Type B pancreatic cell (in vitro differentiated cells): ENCODE measurements at regions not wholly inside any gene's neighbourhood (a gene's known extent, or its start where the extent isn't known, plus 50 kb on each side); places are given as distances from the start of the nearest gene placed in this dataset.

Experiments
- DNase-seq: peaks from one replicate; pipeline ENCODE4 v3.0.0; 2021; ENCODE audit warnings: mixed read lengths; ENCODE audit not compliant: unreplicated experiment; ENCODE audit errors: extremely low spot score
- H3K27ac Mint-ChIP-seq: 2 replicates; pipeline ENCODE4 v1.8.0; 2021; ENCODE audit warnings: mild to moderate bottlenecking, mixed read lengths
- H3K27me3 Mint-ChIP-seq: 2 replicates; pipeline ENCODE4 v1.8.0; 2021; ENCODE audit warnings: mixed read lengths
- H3K36me3 Mint-ChIP-seq: 2 replicates; pipeline ENCODE4 v1.8.0; 2021; ENCODE audit warnings: mixed read lengths
- H3K4me1 Mint-ChIP-seq: one replicate; pipeline ENCODE4 v1.8.0; 2021; ENCODE audit warnings: mixed read lengths; ENCODE audit not compliant: unreplicated experiment
- H3K4me3 Mint-ChIP-seq: 2 replicates; pipeline ENCODE4 v1.8.0; 2021; ENCODE audit warnings: mild to moderate bottlenecking, mixed read lengths
- H3K9me3 Mint-ChIP-seq: 2 replicates; pipeline ENCODE4 v1.8.0; 2021; ENCODE audit warnings: mixed read lengths
- TF ChIP-seq, protein P1 (sequence below): fragments of 200-600 bp; sonication (generic); conservative IDR thresholded peaks from 2 replicates; pipeline ENCODE4 v1.5.0; 2021; ENCODE audit warnings: antibody characterized with exemption, mild to moderate bottlenecking

DNA sequence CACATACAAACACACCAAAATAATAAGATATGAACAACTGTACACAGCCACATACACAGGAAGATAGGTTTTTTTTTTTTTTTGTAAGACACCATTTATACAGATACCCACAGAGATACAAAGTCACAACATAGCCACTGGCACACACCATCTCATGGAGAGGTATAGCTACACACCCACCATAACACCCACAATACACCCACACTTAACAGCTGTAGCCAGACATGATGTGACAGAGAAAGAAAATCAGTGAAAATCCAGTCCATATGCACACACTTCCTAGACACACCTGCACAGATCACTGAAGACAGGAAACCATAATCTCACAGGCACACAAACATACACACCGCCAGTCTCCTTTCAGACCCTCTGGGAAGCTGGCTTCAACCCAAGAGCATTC lies 62.4 kb upstream of the PAX2 start:
- TF ChIP-seq, protein P1, sequence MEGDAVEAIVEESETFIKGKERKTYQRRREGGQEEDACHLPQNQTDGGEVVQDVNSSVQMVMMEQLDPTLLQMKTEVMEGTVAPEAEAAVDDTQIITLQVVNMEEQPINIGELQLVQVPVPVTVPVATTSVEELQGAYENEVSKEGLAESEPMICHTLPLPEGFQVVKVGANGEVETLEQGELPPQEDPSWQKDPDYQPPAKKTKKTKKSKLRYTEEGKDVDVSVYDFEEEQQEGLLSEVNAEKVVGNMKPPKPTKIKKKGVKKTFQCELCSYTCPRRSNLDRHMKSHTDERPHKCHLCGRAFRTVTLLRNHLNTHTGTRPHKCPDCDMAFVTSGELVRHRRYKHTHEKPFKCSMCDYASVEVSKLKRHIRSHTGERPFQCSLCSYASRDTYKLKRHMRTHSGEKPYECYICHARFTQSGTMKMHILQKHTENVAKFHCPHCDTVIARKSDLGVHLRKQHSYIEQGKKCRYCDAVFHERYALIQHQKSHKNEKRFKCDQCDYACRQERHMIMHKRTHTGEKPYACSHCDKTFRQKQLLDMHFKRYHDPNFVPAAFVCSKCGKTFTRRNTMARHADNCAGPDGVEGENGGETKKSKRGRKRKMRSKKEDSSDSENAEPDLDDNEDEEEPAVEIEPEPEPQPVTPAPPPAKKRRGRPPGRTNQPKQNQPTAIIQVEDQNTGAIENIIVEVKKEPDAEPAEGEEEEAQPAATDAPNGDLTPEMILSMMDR: no peak
- H3K27me3 Mint-ChIP-seq: peaks cover 99% of the 10 kb centered on the region
- no peak overlapping the region for H3K27ac Mint-ChIP-seq
- no peaks in the 10 kb centered on the region for H3K9me3 Mint-ChIP-seq
- no peak for DNase-seq
- no peaks in the 10 kb centered on the region for H3K36me3 Mint-ChIP-seq
- H3K4me1 Mint-ChIP-seq: peaks cover 13% of the 10 kb centered on the region
- no peak overlapping the region for H3K4me3 Mint-ChIP-seq

DNA sequence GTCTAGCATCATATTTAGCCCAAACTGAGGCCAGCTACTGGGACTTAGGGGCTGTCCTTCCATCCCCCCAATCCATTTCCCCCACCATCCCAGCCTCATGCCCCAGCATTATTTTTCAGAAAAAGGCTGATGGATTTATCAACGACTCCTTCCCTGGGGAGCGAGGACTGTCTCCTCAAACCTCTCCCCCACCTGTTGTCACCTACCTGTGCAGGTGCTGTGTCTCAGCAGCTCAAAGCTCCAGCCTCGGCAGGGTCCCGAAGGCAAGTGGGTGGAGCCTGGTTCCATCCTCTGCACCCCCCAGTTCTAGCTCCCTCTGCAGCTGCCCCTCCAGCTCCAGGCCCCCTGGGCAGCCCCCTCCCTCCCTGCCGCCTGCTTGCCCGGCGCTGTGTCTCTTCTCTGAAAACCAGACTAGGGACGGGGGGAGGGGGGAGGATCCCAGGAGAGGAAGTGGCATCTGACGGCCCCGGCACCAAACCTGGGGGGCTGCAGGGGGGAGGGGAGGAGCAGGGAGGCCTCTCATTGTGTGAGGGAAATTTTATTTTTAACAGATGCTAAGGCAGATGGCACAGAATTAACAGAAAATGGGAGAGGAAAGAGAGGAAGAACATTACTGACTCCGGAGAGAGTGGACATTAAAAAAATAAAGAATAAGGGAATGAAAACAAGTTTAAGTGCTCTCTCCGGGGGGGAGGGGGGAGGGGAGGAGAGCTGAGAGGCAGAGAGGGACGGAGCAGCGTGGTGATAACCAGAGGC lies 61.7 kb upstream of the PAX2 start:
- H3K4me1 Mint-ChIP-seq: peaks cover 14% of the 10 kb centered on the region
- TF ChIP-seq, protein P1: no peak
- no peak overlapping the region for H3K27ac Mint-ChIP-seq
- H3K4me3 Mint-ChIP-seq: no peak overlapping the region
- no peaks in the 10 kb centered on the region for H3K36me3 Mint-ChIP-seq
- peaks cover 99% of the 10 kb centered on the region for H3K27me3 Mint-ChIP-seq
- no peak for DNase-seq
- H3K9me3 Mint-ChIP-seq: no peaks in the 10 kb centered on the region

DNA sequence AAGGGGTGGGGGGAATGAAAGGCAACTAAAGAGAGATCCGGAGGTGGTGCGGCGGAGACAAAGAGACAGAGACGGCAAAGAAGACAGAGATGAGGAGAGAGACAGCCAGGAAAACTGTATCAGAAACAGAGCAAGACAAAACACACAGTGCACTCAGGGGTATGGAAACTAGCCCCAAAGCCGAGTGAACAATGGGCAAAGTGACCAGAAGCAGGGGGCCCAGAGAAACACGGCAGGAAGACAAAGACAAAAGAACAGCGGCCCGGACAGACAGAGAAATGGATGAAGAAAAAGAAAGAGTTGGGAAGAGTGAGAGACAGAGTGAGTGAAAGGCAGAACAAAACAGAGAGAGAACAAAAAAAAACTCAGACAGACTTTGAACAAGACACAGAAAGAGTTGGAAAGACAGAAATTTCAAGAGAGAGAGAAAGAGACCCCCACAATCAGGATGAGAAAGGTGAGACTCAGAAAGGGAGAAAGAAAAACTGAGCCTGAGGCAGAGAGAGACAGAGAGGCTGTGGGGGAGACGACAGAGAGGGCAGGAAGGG lies 60.6 kb upstream of the PAX2 start:
- Mint-ChIP-seq H3K27ac (no peak overlapping the region), H3K27me3 (peaks cover 98% of the 10 kb centered on the region), H3K36me3 (no peaks in the 10 kb centered on the region), H3K4me1 (peaks cover 14% of the 10 kb centered on the region), H3K4me3 (no peak overlapping the region), H3K9me3 (no peaks in the 10 kb centered on the region)
- DNase-seq: no peak
- TF ChIP-seq, protein P1: no peak

DNA sequence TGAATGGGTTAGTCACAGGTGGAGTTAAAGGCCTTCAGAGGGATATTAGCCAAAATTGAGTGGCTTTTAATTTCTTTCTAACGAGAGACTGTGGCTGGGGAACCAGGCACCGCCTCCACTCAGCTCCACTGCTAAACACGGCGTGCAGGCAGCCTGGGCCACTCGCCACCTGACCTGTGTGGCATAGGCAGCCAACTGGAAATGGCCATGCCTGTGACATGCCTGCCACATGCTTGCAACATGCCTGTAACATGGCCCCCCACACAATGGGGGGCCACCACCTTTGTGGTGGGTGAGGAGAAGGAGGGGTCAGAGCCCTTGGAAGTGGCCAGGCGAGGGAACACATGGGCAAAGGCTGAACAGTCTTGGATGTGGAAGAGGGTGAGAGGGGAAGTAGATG lies 60.1 kb upstream of the PAX2 start:
- no peak for DNase-seq
- Mint-ChIP-seq H3K27ac (no peak overlapping the region), H3K9me3 (no peaks in the 10 kb centered on the region), H3K27me3 (peaks cover 97% of the 10 kb centered on the region), H3K36me3 (no peaks in the 10 kb centered on the region), H3K4me3 (no peak overlapping the region), H3K4me1 (peaks cover 14% of the 10 kb centered on the region)
- TF ChIP-seq, protein P1: no peak

DNA sequence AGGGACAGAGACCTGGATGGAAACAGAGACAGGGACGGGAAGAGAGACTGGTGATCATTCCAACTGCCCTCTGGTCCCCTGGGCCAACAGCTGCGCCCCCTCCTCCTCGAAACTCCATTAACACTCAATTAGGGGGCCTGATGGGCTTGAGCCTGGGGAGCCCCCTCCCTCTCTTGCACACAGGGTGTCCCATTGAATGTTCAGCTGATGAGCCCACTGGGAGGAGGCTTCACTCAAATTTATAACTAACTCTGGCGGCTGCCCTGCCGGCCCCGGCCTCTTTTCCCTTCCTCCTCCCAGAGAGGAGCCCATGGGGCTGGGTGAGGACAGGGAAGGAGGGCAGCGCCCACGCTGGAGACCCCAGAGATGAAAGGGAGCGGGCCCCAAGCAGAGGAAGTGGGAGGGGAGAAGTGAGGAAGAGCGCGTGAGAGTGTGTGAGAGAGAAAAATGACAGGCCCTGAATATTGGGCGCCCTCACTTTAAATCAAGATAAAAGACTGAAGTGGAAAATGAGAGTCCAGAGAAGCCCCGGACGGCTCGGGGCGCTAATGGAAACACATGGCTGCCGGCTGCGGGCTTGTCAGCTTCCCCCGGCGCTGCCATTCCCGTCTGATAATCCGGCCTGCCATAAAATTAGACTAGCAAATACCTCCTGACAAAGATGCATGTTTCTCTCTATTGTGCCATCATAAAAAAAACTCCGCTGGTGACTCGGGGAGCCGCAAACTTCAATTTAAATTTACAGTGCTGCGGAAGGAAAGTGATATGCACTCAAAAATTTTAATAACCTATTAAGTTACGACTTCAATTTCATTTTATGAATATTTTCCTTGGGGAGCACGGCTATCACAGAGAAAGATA lies 58.0 kb upstream of the PAX2 start:
- TF ChIP-seq, protein P1: no peak
- no peak overlapping the region for H3K27ac Mint-ChIP-seq
- H3K4me3 Mint-ChIP-seq: no peak overlapping the region
- peaks cover 14% of the 10 kb centered on the region for H3K4me1 Mint-ChIP-seq
- H3K9me3 Mint-ChIP-seq: no peaks in the 10 kb centered on the region
- H3K27me3 Mint-ChIP-seq: peaks cover 95% of the 10 kb centered on the region
- no peak for DNase-seq
- H3K36me3 Mint-ChIP-seq: no peaks in the 10 kb centered on the region
